GM12891 (cell line): ENCODE measurements at regions not wholly inside any gene's neighbourhood (a gene's known extent, or its start where the extent isn't known, plus 50 kb on each side); places are given as distances from the start of the nearest gene placed in this dataset.

Experiments
- DNase-seq: peaks from one replicate; pipeline ENCODE4 v3.0.0; 2011; ENCODE audit warnings: low spot score; ENCODE audit not compliant: insufficient read length
- FAIRE-seq: peaks from 2 replicates; lab custom pipeline; 2011; peaks lifted over from hg19 to GRCh38; lab: Jason Lieb, UNC
- PAX5 ChIP-seq: IDR thresholded peaks from 2 replicates; pipeline ENCODE4 v1.6.1; 2011; ENCODE audit warnings: low read length, moderate library complexity, mild to moderate bottlenecking; ENCODE audit not compliant: insufficient read depth, severe bottlenecking
- POLR2A ChIP-seq: IDR thresholded peaks from 2 replicates; pipeline ENCODE4 v1.6.1; 2011; ENCODE audit warnings: low read depth, low read length, control low read depth
- POLR2AphosphoS5 ChIP-seq: IDR thresholded peaks from 2 replicates; pipeline ENCODE4 v1.6.1; 2011; ENCODE audit warnings: low read depth, low read length, control low read depth
- POU2F2 ChIP-seq: IDR thresholded peaks from 2 replicates; pipeline ENCODE4 v1.6.1; 2011; ENCODE audit warnings: low read depth, mild to moderate bottlenecking, control low read depth, low read length, moderate library complexity
- SPI1 ChIP-seq: IDR thresholded peaks from 2 replicates; pipeline ENCODE4 v1.6.1; 2011; ENCODE audit warnings: low read depth, low read length, control low read depth
- TAF1 ChIP-seq: IDR thresholded peaks from 2 replicates; pipeline ENCODE4 v1.6.1; 2011; ENCODE audit warnings: low read depth, low read length, control low read depth

GRCh38 chr5:145681686-145682085, 153.5 kb downstream of the PRELID2 start:
- peak; percentile 14 for DNase-seq
- TF ChIP-seq POLR2AphosphoS5 (no peak), POU2F2 (no peak), PAX5 (no peak), TAF1 (no peak), POLR2A (no peak), SPI1 (no peak)
- FAIRE-seq, result peak; percentile 83

- TF ChIP-seq POLR2AphosphoS5 (no peak), SPI1 (no peak), POU2F2 (no peak)
- no peak for DNase-seq
- no peak for FAIRE-seq
These were observed 153.9 kb downstream of the PRELID2 start for GRCh38 chr5:145681216-145681615.

- DNase-seq (no peak), FAIRE-seq (no peak)
- TF ChIP-seq POLR2AphosphoS5 (no peak), TAF1 (no peak), SPI1 (no peak), POU2F2 (no peak), PAX5 (no peak), POLR2A (no peak)
These were observed 154.4 kb downstream of the PRELID2 start for GRCh38 chr5:145680767-145681166.

- TF ChIP-seq SPI1, result no peak
- no peak for TF ChIP-seq POU2F2
- no peak for TF ChIP-seq TAF1
- no peak for TF ChIP-seq PAX5
- TF ChIP-seq POLR2A, result no peak
- no peak for TF ChIP-seq POLR2AphosphoS5
- DNase-seq (no peak), FAIRE-seq (no peak)
These were observed 155.0 kb downstream of the PRELID2 start for GRCh38 chr5:145680169-145680568.

- no peak for TF ChIP-seq POLR2AphosphoS5
- TF ChIP-seq POLR2A, result no peak
- no peak for TF ChIP-seq POU2F2
- TF ChIP-seq TAF1, result no peak
- no peak for TF ChIP-seq SPI1
- TF ChIP-seq PAX5, result no peak
- FAIRE-seq (no peak), DNase-seq (no peak)
These were observed 156.9 kb downstream of the PRELID2 start for GRCh38 chr5:145678255-145678654.

GRCh38 chr5:145673786-145674185, 161.4 kb downstream of the PRELID2 start:
- DNase-seq, result no peak
- FAIRE-seq, result no peak
- TF ChIP-seq PAX5, result no peak
- no peak for TF ChIP-seq POLR2A
- no peak for TF ChIP-seq TAF1
- TF ChIP-seq POLR2AphosphoS5, result no peak
- no peak for TF ChIP-seq SPI1
- no peak for TF ChIP-seq POU2F2

- no peak for DNase-seq
- no peak for FAIRE-seq
- TF ChIP-seq POU2F2 (no peak), TAF1 (no peak), PAX5 (no peak), POLR2AphosphoS5 (no peak)
These were observed 166.4 kb downstream of the PRELID2 start for GRCh38 chr5:145668714-145669113.

- FAIRE-seq (no peak), DNase-seq (no peak)
- TF ChIP-seq TAF1 (no peak), POLR2A (no peak), SPI1 (no peak), PAX5 (no peak)
These were observed 167.4 kb downstream of the PRELID2 start for GRCh38 chr5:145667742-145668141.

- TF ChIP-seq POLR2A, result no peak
- no peak for TF ChIP-seq POLR2AphosphoS5
- TF ChIP-seq SPI1, result no peak
- no peak for TF ChIP-seq PAX5
- TF ChIP-seq TAF1, result no peak
- no peak for TF ChIP-seq POU2F2
- DNase-seq (no peak), FAIRE-seq (no peak)
These were observed 168.6 kb downstream of the PRELID2 start for GRCh38 chr5:145666591-145666990.

- no peak for FAIRE-seq
- TF ChIP-seq POLR2A (no peak), SPI1 (no peak), PAX5 (no peak), TAF1 (no peak), POLR2AphosphoS5 (no peak), POU2F2 (no peak)
- no peak for DNase-seq
These were observed 173.2 kb downstream of the PRELID2 start for GRCh38 chr5:145661737-145662485.
